ENCODE measurements at regions not wholly inside any gene's neighbourhood (a gene's known extent, or its start where the extent isn't known, plus 50 kb on each side); places are given as distances from the start of the nearest gene placed in this dataset.

DNA sequence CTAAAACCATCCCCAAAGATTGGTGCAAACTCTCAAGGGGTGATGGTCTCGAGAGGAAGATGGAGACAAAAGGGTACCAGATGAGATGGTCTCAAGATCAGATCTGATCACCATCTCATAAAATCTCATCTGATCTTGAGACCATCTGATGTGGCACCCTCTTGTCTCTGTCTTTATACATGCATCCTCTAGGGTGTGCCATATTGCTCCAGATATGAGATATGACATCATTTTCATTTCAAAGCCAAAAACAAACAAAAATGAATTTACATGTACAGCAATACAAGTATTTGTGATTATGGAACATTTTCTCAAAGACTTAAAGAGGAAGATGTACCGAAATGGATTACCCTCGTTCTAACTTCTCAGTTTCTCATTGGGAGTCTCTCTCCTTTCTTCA, 787.2 kb downstream of the GALC start:
- no peaks in the 10 kb centered on the region for H3K27me3 ChIP-seq (replicated peaks in 2 of 5; ENCODE audit: control insufficient read depth in 4 of 5, insufficient read depth in 5 of 5, low read length in 4 of 5)
- no peak for DNase-seq
- CTCF ChIA-PET = no interaction called here
- H3K9me3 ChIP-seq (ENCODE audit: control extremely low read depth in 1 of 5, control insufficient read depth in 4 of 5, insufficient read depth in 2 of 5, low read depth in 1 of 5, low read length in 4 of 5) = no peaks in the 10 kb centered on the region
- no peaks in the 10 kb centered on the region for H3K36me3 ChIP-seq (ENCODE audit: control insufficient read depth in 4 of 4, insufficient read depth in 4 of 4, low read length in 3 of 4)
- POLR2A ChIA-PET = no interaction called here
- H3K27ac ChIP-seq (ENCODE audit: insufficient read depth in 1 of 2, low read depth in 1 of 2, low read length in 2 of 2, poor library complexity in 1 of 2, severe bottlenecking in 2 of 2) = no peak overlapping the region
- no peak overlapping the region for H3K4me3 ChIP-seq (ENCODE audit: control insufficient read depth in 1 of 7, extremely low read depth in 1 of 7, insufficient read depth in 4 of 7, low read depth in 2 of 7, low read length in 6 of 7)
- no peaks in the 10 kb centered on the region for H3K4me1 ChIP-seq (ENCODE audit: control extremely low read depth in 1 of 4, control insufficient read depth in 4 of 4, insufficient read depth in 4 of 4, low read length in 3 of 4)
- 80% methylated on average over 1 of the region's 3 CpGs for WGBS (ENCODE audit: insufficient coverage)

DNA sequence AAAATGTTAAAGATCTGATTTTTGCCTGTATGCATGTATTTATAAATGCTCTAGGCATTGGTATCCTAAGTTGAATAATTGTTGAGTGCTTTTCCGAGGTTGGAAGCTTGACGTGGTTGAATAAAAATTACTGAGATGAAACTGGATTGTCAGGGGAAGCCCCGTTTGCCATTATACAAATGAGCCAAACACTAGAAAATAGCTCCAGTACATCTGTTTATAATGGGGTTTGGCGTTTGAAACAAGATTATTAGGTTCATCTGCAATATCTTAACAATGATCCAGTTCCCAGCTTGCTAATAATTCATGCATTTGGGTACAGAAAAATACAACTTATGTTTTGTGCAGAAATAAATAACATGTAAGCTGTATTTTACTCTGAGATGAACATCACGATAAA, 789.6 kb downstream of the GALC start:
- H3K4me3 ChIP-seq (ENCODE audit: control insufficient read depth in 1 of 7, extremely low read depth in 1 of 7, insufficient read depth in 4 of 7, low read depth in 2 of 7, low read length in 6 of 7) = no peak overlapping the region
- no peak overlapping the region for H3K27ac ChIP-seq (ENCODE audit: insufficient read depth in 1 of 2, low read depth in 1 of 2, low read length in 2 of 2, poor library complexity in 1 of 2, severe bottlenecking in 2 of 2)
- no peaks in the 10 kb centered on the region for H3K9me3 ChIP-seq (ENCODE audit: control extremely low read depth in 1 of 5, control insufficient read depth in 4 of 5, insufficient read depth in 2 of 5, low read depth in 1 of 5, low read length in 4 of 5)
- ChIA-PET POLR2A (no interaction called here), CTCF (no interaction called here)
- 100% methylated on average over 1 of the region's 5 CpGs for WGBS (ENCODE audit: insufficient coverage)
- no peaks in the 10 kb centered on the region for H3K27me3 ChIP-seq (replicated peaks in 2 of 5; ENCODE audit: control insufficient read depth in 4 of 5, insufficient read depth in 5 of 5, low read length in 4 of 5)
- no peaks in the 10 kb centered on the region for H3K4me1 ChIP-seq (ENCODE audit: control extremely low read depth in 1 of 4, control insufficient read depth in 4 of 4, insufficient read depth in 4 of 4, low read length in 3 of 4)
- H3K36me3 ChIP-seq (ENCODE audit: control insufficient read depth in 4 of 4, insufficient read depth in 4 of 4, low read length in 3 of 4) = no peaks in the 10 kb centered on the region
- no peak for DNase-seq

DNA sequence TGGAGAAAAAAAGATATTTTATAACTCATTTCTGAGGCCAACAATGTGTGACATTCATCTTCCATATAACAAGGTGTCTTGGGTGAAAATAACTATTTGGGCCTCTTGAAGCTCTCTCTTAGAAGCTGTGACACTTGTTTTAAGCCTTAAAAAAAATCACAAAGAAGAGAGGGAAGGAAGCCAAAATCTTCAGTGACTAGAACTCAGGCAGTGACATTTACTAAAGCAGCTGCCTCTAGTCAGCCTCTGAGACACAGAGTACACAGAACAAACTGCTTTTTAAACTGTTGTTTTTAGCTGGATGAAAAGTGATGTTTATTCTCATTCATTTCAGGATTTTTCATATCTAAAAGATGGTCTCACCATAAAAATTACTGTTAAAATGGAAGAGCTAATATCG, 793.6 kb downstream of the GALC start:
- ChIA-PET CTCF (interaction anchor here (1.0 kb wide), 1 partner anchor 18 kb away, joined by 3 read pairs; no protein-coding TSS in a partner anchor), POLR2A (no interaction called here)
- DNase-seq = no peak
- no CpG with 5 or more reads among the region's 1 CpG for WGBS (ENCODE audit: insufficient coverage)
- no peaks in the 10 kb centered on the region for H3K36me3 ChIP-seq (ENCODE audit: control insufficient read depth in 4 of 4, insufficient read depth in 4 of 4, low read length in 3 of 4)
- H3K4me3 ChIP-seq (ENCODE audit: control insufficient read depth in 1 of 7, extremely low read depth in 1 of 7, insufficient read depth in 4 of 7, low read depth in 2 of 7, low read length in 6 of 7) = no peak overlapping the region
- H3K27me3 ChIP-seq (replicated peaks in 2 of 5; ENCODE audit: control insufficient read depth in 4 of 5, insufficient read depth in 5 of 5, low read length in 4 of 5) = no peaks in the 10 kb centered on the region
- no peaks in the 10 kb centered on the region for H3K4me1 ChIP-seq (ENCODE audit: control extremely low read depth in 1 of 4, control insufficient read depth in 4 of 4, insufficient read depth in 4 of 4, low read length in 3 of 4)
- H3K27ac ChIP-seq (ENCODE audit: insufficient read depth in 1 of 2, low read depth in 1 of 2, low read length in 2 of 2, poor library complexity in 1 of 2, severe bottlenecking in 2 of 2) = no peak overlapping the region
- H3K9me3 ChIP-seq (ENCODE audit: control extremely low read depth in 1 of 5, control insufficient read depth in 4 of 5, insufficient read depth in 2 of 5, low read depth in 1 of 5, low read length in 4 of 5) = no peaks in the 10 kb centered on the region

GRCh38 chr14:87196436-87196835, 796.5 kb downstream of the GALC start:
- H3K36me3 ChIP-seq (ENCODE audit: control insufficient read depth in 4 of 4, insufficient read depth in 4 of 4, low read length in 3 of 4) = no peaks in the 10 kb centered on the region
- ChIA-PET CTCF (no interaction called here), POLR2A (no interaction called here)
- H3K27ac ChIP-seq (ENCODE audit: insufficient read depth in 1 of 2, low read depth in 1 of 2, low read length in 2 of 2, poor library complexity in 1 of 2, severe bottlenecking in 2 of 2) = no peak overlapping the region
- WGBS (ENCODE audit: insufficient coverage) = 92% methylated on average over 2 of the region's 3 CpGs
- no peaks in the 10 kb centered on the region for H3K9me3 ChIP-seq (ENCODE audit: control extremely low read depth in 1 of 5, control insufficient read depth in 4 of 5, insufficient read depth in 2 of 5, low read depth in 1 of 5, low read length in 4 of 5)
- DNase-seq = no peak
- no peak overlapping the region for H3K4me3 ChIP-seq (ENCODE audit: control insufficient read depth in 1 of 7, extremely low read depth in 1 of 7, insufficient read depth in 4 of 7, low read depth in 2 of 7, low read length in 6 of 7)
- no peaks in the 10 kb centered on the region for H3K4me1 ChIP-seq (ENCODE audit: control extremely low read depth in 1 of 4, control insufficient read depth in 4 of 4, insufficient read depth in 4 of 4, low read length in 3 of 4)
- no peaks in the 10 kb centered on the region for H3K27me3 ChIP-seq (replicated peaks in 2 of 5; ENCODE audit: control insufficient read depth in 4 of 5, insufficient read depth in 5 of 5, low read length in 4 of 5)

- no peak overlapping the region for H3K27ac ChIP-seq (ENCODE audit: insufficient read depth in 1 of 2, low read depth in 1 of 2, low read length in 2 of 2, poor library complexity in 1 of 2, severe bottlenecking in 2 of 2)
- no peaks in the 10 kb centered on the region for H3K4me1 ChIP-seq (ENCODE audit: control extremely low read depth in 1 of 4, control insufficient read depth in 4 of 4, insufficient read depth in 4 of 4, low read length in 3 of 4)
- H3K4me3 ChIP-seq (ENCODE audit: control insufficient read depth in 1 of 7, extremely low read depth in 1 of 7, insufficient read depth in 4 of 7, low read depth in 2 of 7, low read length in 6 of 7) = no peak overlapping the region
- no peaks in the 10 kb centered on the region for H3K9me3 ChIP-seq (ENCODE audit: control extremely low read depth in 1 of 5, control insufficient read depth in 4 of 5, insufficient read depth in 2 of 5, low read depth in 1 of 5, low read length in 4 of 5)
- CTCF ChIA-PET = no interaction called here
- H3K36me3 ChIP-seq (ENCODE audit: control insufficient read depth in 4 of 4, insufficient read depth in 4 of 4, low read length in 3 of 4) = no peaks in the 10 kb centered on the region
- WGBS (ENCODE audit: insufficient coverage) = 100% methylated on average over 4 of the region's 4 CpGs
- POLR2A ChIA-PET = no interaction called here
- no peak for DNase-seq
- H3K27me3 ChIP-seq (replicated peaks in 2 of 5; ENCODE audit: control insufficient read depth in 4 of 5, insufficient read depth in 5 of 5, low read length in 4 of 5) = no peaks in the 10 kb centered on the region
These were observed 805.2 kb downstream of the GALC start for GRCh38 chr14:87187786-87188185.

DNA sequence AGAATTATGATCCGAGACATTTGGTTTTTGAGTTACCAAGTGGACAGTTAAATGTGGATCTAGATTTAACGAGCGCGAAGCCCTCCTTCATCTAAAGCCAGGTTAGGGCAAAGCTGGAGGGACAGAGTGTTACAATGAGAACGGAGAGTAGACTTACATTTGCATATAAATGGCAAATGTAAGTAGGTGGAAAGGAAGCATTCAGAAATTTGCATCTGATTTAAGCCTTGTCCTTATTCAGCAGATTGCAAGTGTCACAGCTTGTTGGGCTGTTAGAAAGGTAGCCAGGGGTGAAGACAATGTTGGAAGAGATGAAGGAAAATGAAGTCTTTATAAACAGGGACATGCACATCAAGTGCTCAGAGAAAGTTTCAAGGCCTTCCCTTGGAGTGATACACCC, 806.2 kb downstream of the GALC start:
- no peaks in the 10 kb centered on the region for H3K9me3 ChIP-seq (ENCODE audit: control extremely low read depth in 1 of 5, control insufficient read depth in 4 of 5, insufficient read depth in 2 of 5, low read depth in 1 of 5, low read length in 4 of 5)
- ChIA-PET CTCF (no interaction called here), POLR2A (no interaction called here)
- 83% methylated on average over 2 of the region's 5 CpGs for WGBS (ENCODE audit: insufficient coverage)
- no peak overlapping the region for H3K4me3 ChIP-seq (ENCODE audit: control insufficient read depth in 1 of 7, extremely low read depth in 1 of 7, insufficient read depth in 4 of 7, low read depth in 2 of 7, low read length in 6 of 7)
- H3K36me3 ChIP-seq (ENCODE audit: control insufficient read depth in 4 of 4, insufficient read depth in 4 of 4, low read length in 3 of 4) = no peaks in the 10 kb centered on the region
- no peaks in the 10 kb centered on the region for H3K4me1 ChIP-seq (ENCODE audit: control extremely low read depth in 1 of 4, control insufficient read depth in 4 of 4, insufficient read depth in 4 of 4, low read length in 3 of 4)
- H3K27me3 ChIP-seq (replicated peaks in 2 of 5; ENCODE audit: control insufficient read depth in 4 of 5, insufficient read depth in 5 of 5, low read length in 4 of 5) = no peaks in the 10 kb centered on the region
- no peak overlapping the region for H3K27ac ChIP-seq (ENCODE audit: insufficient read depth in 1 of 2, low read depth in 1 of 2, low read length in 2 of 2, poor library complexity in 1 of 2, severe bottlenecking in 2 of 2)
- no peak for DNase-seq

GRCh38 chr14:87185961-87186560, 806.9 kb downstream of the GALC start:
- ChIA-PET CTCF (no interaction called here), POLR2A (no interaction called here)
- Histone ChIP-seq H3K27me3 (replicated peaks in 2 of 5; ENCODE audit: control insufficient read depth in 4 of 5, insufficient read depth in 5 of 5, low read length in 4 of 5) (no peaks in the 10 kb centered on the region), H3K9me3 (ENCODE audit: control extremely low read depth in 1 of 5, control insufficient read depth in 4 of 5, insufficient read depth in 2 of 5, low read depth in 1 of 5, low read length in 4 of 5) (no peaks in the 10 kb centered on the region), H3K4me1 (ENCODE audit: control extremely low read depth in 1 of 4, control insufficient read depth in 4 of 4, insufficient read depth in 4 of 4, low read length in 3 of 4) (no peaks in the 10 kb centered on the region), H3K27ac (ENCODE audit: insufficient read depth in 1 of 2, low read depth in 1 of 2, low read length in 2 of 2, poor library complexity in 1 of 2, severe bottlenecking in 2 of 2) (no peak overlapping the region), H3K36me3 (ENCODE audit: control insufficient read depth in 4 of 4, insufficient read depth in 4 of 4, low read length in 3 of 4) (no peaks in the 10 kb centered on the region), H3K4me3 (ENCODE audit: control insufficient read depth in 1 of 7, extremely low read depth in 1 of 7, insufficient read depth in 4 of 7, low read depth in 2 of 7, low read length in 6 of 7) (no peak overlapping the region)
- WGBS (ENCODE audit: insufficient coverage) = 79% methylated on average over 8 of the region's 10 CpGs
- no peak for DNase-seq

All from common myeloid progenitor, CD34-positive (primary cell).